Embryonic facial prominence (tissue), 1 donor: ENCODE measurements at regions not wholly inside any gene's neighbourhood (a gene's known extent, or its start where the extent isn't known, plus 50 kb on each side); places are given as distances from the start of the nearest gene placed in this dataset.

Source experiments
- DNase-seq: peaks from one replicate; pipeline ENCODE4 v3.0.0-alpha.2; 2016; ENCODE audit errors: extremely low spot score

- DNase-seq = no peak
These were observed 258.9 kb downstream of the BRD1 start for GRCh38 chr22:49568751-49569285.

GRCh38 chr22:49567899-49568750 is 259.5 kb downstream of the BRD1 start:
- no peak for DNase-seq

- no peak for DNase-seq
These were observed 261.0 kb downstream of the BRD1 start for GRCh38 chr22:49566693-49567092.

- DNase-seq = no peak
These were observed 261.5 kb downstream of the BRD1 start for GRCh38 chr22:49566141-49566541.

- DNase-seq = no peak
These were observed 262.2 kb downstream of the BRD1 start for GRCh38 chr22:49565516-49565855.

GRCh38 chr22:49564666-49565515 is 262.8 kb downstream of the BRD1 start:
- no peak for DNase-seq

- DNase-seq = no peak
These were observed 263.6 kb downstream of the BRD1 start for GRCh38 chr22:49564054-49564453.

GRCh38 chr22:49562685-49563249 is 264.9 kb downstream of the BRD1 start:
- DNase-seq = no peak

- no peak for DNase-seq
These were observed 265.7 kb downstream of the BRD1 start for GRCh38 chr22:49561976-49562375.

GRCh38 chr22:49561338-49561737 is 266.3 kb downstream of the BRD1 start:
- no peak for DNase-seq

GRCh38 chr22:49555526-49555925 is 272.1 kb downstream of the BRD1 start:
- no peak for DNase-seq

GRCh38 chr22:49554741-49555140 is 272.9 kb downstream of the BRD1 start:
- DNase-seq = no peak

- no peak for DNase-seq
These were observed 273.4 kb downstream of the BRD1 start for GRCh38 chr22:49554296-49554625.

GRCh38 chr22:49553518-49554295 is 274.0 kb downstream of the BRD1 start:
- no peak for DNase-seq

GRCh38 chr22:49553076-49553475 is 274.6 kb downstream of the BRD1 start:
- DNase-seq = no peak

GRCh38 chr22:49551897-49552614 is 275.6 kb downstream of the BRD1 start:
- no peak for DNase-seq

GRCh38 chr22:49551446-49551845 is 276.2 kb downstream of the BRD1 start:
- no peak for DNase-seq

GRCh38 chr22:49550766-49551362 is 276.8 kb downstream of the BRD1 start:
- no peak for DNase-seq

- no peak for DNase-seq
These were observed 277.6 kb downstream of the BRD1 start for GRCh38 chr22:49550141-49550430.

GRCh38 chr22:49549256-49550140 is 278.2 kb downstream of the BRD1 start:
- DNase-seq = no peak
